WTC11 (cell line): ENCODE measurements at regions not wholly inside any gene's neighbourhood (a gene's known extent, or its start where the extent isn't known, plus 50 kb on each side); places are given as distances from the start of the nearest gene placed in this dataset.

ENCODE experiments used
- ATAC-seq: fragments of 200-7000 bp; cut with Tn5 transposase; 2 replicates; pipeline ENCODE4 v1.10.0; 2021; ENCODE audit warnings: mild to moderate bottlenecking, moderate library complexity
- CTCF ChIA-PET: fragments of 300-600 bp; sonication (Branson Sonifier 250); formaldehyde crosslinking; loops from one replicate; lab custom pipeline; 2021; ENCODE audit warnings: antibody characterized with exemption; lab: Charles Lee
- POLR2A ChIA-PET: fragments of 350-600 bp; sonication (Branson Sonifier 250); formaldehyde crosslinking; loops from one replicate; lab custom pipeline; 2021; ENCODE audit warnings: antibody characterized with exemption; lab: Charles Lee
- DNase-seq: peaks from one replicate; pipeline ENCODE4 v3.0.0; 2021; ENCODE audit warnings: low spot score
- H3K27ac Mint-ChIP-seq: 2 replicates; pipeline ENCODE4 v1.8.0; 2021; ENCODE audit warnings: mixed read lengths
- H3K27me3 Mint-ChIP-seq: 2 replicates; pipeline ENCODE4 v1.8.0; 2021; ENCODE audit warnings: low read depth, mild to moderate bottlenecking, moderate library complexity, mixed read lengths
- H3K36me3 Mint-ChIP-seq: 2 replicates; pipeline ENCODE4 v1.8.0; 2021; ENCODE audit warnings: mixed read lengths
- H3K4me1 Mint-ChIP-seq: 2 replicates; pipeline ENCODE4 v1.8.0; 2022; ENCODE audit warnings: mixed read lengths
- H3K4me3 Mint-ChIP-seq: 2 replicates; pipeline ENCODE4 v1.8.0; 2021; ENCODE audit warnings: mild to moderate bottlenecking, moderate library complexity, mixed read lengths
- H3K9me3 Mint-ChIP-seq: 2 replicates; pipeline ENCODE4 v1.8.0; 2021; ENCODE audit warnings: mixed read lengths
- CBFB ChIP-seq: sonication (generic); formaldehyde crosslinking; IDR thresholded peaks from 2 replicates; pipeline ENCODE4 v1.8.1; 2022; ENCODE audit warnings: mild to moderate bottlenecking, low read depth, missing genetic modification reagents
- CREM ChIP-seq: sonication (generic); formaldehyde crosslinking; IDR thresholded peaks from 2 replicates; pipeline ENCODE4 v1.8.1; 2022; ENCODE audit warnings: mild to moderate bottlenecking, missing genetic modification reagents, moderate library complexity
- CTCF ChIP-seq: fragments of 200-600 bp; IDR thresholded peaks from 2 replicates; pipeline ENCODE4 v1.8.0; 2022; ENCODE audit warnings: antibody characterized with exemption
- ELF4 ChIP-seq: sonication (generic); formaldehyde crosslinking; IDR thresholded peaks from 2 replicates; pipeline ENCODE4 v1.8.1; 2022; ENCODE audit warnings: low read depth, mild to moderate bottlenecking, moderate library complexity, missing genetic modification reagents
- ETV6 ChIP-seq: sonication (generic); formaldehyde crosslinking; IDR thresholded peaks from 2 replicates; pipeline ENCODE4 v1.8.1; 2022; ENCODE audit warnings: mild to moderate bottlenecking, missing genetic modification reagents
- FOXP1 ChIP-seq: sonication (generic); formaldehyde crosslinking; IDR thresholded peaks from 2 replicates; pipeline ENCODE4 v1.8.0; 2022; ENCODE audit warnings: missing genetic modification reagents, mild to moderate bottlenecking, moderate library complexity, borderline replicate concordance
- FOXP4 ChIP-seq: sonication (generic); formaldehyde crosslinking; IDR thresholded peaks from 2 replicates; pipeline ENCODE4 v1.8.0; 2022; ENCODE audit warnings: mild to moderate bottlenecking, missing genetic modification reagents
- IRF2 ChIP-seq: sonication (generic); formaldehyde crosslinking; IDR thresholded peaks from 2 replicates; pipeline ENCODE4 v1.8.0; 2022; ENCODE audit warnings: low read depth, missing genetic modification reagents, borderline replicate concordance
- NFATC4 ChIP-seq: fragments of 250-450 bp; sonication (Bioruptor Pico); IDR thresholded peaks from 2 replicates; pipeline ENCODE4 v1.9.0; 2021; ENCODE audit warnings: mild to moderate bottlenecking
- ZMAT4 ChIP-seq: fragments of 250-450 bp; sonication (Bioruptor Pico); IDR thresholded peaks from 2 replicates; pipeline ENCODE4 v1.9.0; 2021; ENCODE audit warnings: mild to moderate bottlenecking
- ZNF121 ChIP-seq: sonication (generic); formaldehyde crosslinking; IDR thresholded peaks from 2 replicates; pipeline ENCODE4 v1.8.0; 2023; ENCODE audit warnings: missing genetic modification reagents
- ZNF138 ChIP-seq: sonication (generic); formaldehyde crosslinking; conservative IDR thresholded peaks from 2 replicates; pipeline ENCODE4 v1.8.1; 2022; ENCODE audit warnings: mild to moderate bottlenecking, moderate library complexity, missing genetic modification reagents
- ZNF219 ChIP-seq: sonication (generic); formaldehyde crosslinking; IDR thresholded peaks from 2 replicates; pipeline ENCODE4 v1.8.0; 2023; ENCODE audit warnings: missing genetic modification reagents, mild to moderate bottlenecking, borderline replicate concordance
- ZNF263 ChIP-seq: sonication (generic); formaldehyde crosslinking; IDR thresholded peaks from 2 replicates; pipeline ENCODE4 v1.8.1; 2022; ENCODE audit warnings: low read depth, mild to moderate bottlenecking, moderate library complexity, missing genetic modification reagents
- TF ChIP-seq, protein P1 (sequence below): sonication (generic); formaldehyde crosslinking; IDR thresholded peaks from 2 replicates; pipeline ENCODE4 v1.8.1; 2023; ENCODE audit warnings: mild to moderate bottlenecking, moderate library complexity, missing genetic modification reagents
- TF ChIP-seq, protein P2 (sequence below): sonication (generic); formaldehyde crosslinking; IDR thresholded peaks from 2 replicates; pipeline ENCODE4 v1.8.1; 2022; ENCODE audit warnings: low read depth, missing genetic modification reagents, borderline replicate concordance
- TF ChIP-seq, protein P3 (sequence below): sonication (generic); formaldehyde crosslinking; IDR thresholded peaks from 2 replicates; pipeline ENCODE4 v1.8.1; 2022; ENCODE audit warnings: missing genetic modification reagents, borderline replicate concordance

GRCh38 chr2:144607099-144607498 lies 87.2 kb upstream of the ZEB2 start:
- ATAC-seq (no peak), DNase-seq (no peak)
- Mint-ChIP-seq H3K4me3 (no peak overlapping the region), H3K36me3 (no peaks in the 10 kb centered on the region), H3K4me1 (peaks cover 6% of the 10 kb centered on the region), H3K9me3 (no peaks in the 10 kb centered on the region), H3K27me3 (no peaks in the 10 kb centered on the region), H3K27ac (no peak overlapping the region)
- CTCF ChIA-PET = no interaction called here
- no peak for TF ChIP-seq ELF4 (CRISPR knock-in tag)
- TF ChIP-seq, protein P1, sequence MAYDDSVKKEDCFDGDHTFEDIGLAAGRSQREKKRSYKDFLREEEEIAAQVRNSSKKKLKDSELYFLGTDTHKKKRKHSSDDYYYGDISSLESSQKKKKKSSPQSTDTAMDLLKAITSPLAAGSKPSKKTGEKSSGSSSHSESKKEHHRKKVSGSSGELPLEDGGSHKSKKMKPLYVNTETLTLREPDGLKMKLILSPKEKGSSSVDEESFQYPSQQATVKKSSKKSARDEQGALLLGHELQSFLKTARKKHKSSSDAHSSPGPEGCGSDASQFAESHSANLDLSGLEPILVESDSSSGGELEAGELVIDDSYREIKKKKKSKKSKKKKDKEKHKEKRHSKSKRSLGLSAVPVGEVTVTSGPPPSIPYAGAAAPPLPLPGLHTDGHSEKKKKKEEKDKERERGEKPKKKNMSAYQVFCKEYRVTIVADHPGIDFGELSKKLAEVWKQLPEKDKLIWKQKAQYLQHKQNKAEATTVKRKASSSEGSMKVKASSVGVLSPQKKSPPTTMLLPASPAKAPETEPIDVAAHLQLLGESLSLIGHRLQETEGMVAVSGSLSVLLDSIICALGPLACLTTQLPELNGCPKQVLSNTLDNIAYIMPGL (CRISPR knock-in tag) = no peak
- TF ChIP-seq, protein P2, sequence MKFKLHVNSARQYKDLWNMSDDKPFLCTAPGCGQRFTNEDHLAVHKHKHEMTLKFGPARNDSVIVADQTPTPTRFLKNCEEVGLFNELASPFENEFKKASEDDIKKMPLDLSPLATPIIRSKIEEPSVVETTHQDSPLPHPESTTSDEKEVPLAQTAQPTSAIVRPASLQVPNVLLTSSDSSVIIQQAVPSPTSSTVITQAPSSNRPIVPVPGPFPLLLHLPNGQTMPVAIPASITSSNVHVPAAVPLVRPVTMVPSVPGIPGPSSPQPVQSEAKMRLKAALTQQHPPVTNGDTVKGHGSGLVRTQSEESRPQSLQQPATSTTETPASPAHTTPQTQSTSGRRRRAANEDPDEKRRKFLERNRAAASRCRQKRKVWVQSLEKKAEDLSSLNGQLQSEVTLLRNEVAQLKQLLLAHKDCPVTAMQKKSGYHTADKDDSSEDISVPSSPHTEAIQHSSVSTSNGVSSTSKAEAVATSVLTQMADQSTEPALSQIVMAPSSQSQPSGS (CRISPR knock-in tag) = no peak
- TF ChIP-seq ZNF219 (CRISPR knock-in tag) = no peak
- TF ChIP-seq ZNF138 = no peak
- TF ChIP-seq ZNF263 = no peak
- no peak for TF ChIP-seq NFATC4
- TF ChIP-seq IRF2 (CRISPR knock-in tag) = no peak
- POLR2A ChIA-PET = no interaction called here

DNA sequence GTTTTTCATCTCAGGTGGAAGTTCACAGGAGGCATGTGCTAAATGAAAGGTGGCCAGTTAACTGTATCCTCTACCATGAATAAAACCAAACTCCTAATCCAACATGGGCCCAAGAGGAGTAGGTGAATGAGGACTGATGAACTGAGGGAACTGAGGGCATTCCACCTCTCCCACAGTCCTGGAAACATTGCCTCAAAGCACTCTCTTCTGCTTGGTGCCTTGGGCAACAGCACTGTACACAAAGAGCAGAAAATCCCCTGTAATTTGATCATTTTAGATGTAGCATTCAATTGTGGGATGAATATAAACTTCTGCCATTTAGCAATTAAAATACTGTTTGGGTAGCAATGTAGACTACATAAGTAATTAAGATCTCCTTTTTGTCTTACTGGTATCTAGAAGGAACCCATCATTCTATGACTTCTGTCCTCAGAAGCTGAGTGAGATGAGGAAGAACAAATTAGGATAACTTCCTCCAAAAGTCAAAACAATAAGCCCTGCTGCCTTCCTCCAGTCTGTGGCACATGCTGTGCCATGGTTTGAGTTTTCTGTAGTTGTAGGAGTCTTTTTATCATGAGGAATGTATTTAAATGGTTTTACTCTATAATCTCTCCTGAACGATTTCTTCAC lies 86.7 kb upstream of the ZEB2 start:
- no peak overlapping the region for H3K4me3 Mint-ChIP-seq
- ChIA-PET CTCF (no interaction called here), POLR2A (no interaction called here)
- no peak for ATAC-seq
- no peaks in the 10 kb centered on the region for H3K36me3 Mint-ChIP-seq
- no peak for DNase-seq
- TF ChIP-seq CREM (CRISPR knock-in tag) = no peak
- no peak for TF ChIP-seq CBFB (CRISPR knock-in tag)
- TF ChIP-seq ZMAT4 (CRISPR knock-in tag) = no peak
- no peak for TF ChIP-seq FOXP4 (CRISPR knock-in tag)
- no peak for TF ChIP-seq FOXP1 (CRISPR knock-in tag)
- TF ChIP-seq ETV6 (CRISPR knock-in tag) = no peak
- TF ChIP-seq, protein P3, sequence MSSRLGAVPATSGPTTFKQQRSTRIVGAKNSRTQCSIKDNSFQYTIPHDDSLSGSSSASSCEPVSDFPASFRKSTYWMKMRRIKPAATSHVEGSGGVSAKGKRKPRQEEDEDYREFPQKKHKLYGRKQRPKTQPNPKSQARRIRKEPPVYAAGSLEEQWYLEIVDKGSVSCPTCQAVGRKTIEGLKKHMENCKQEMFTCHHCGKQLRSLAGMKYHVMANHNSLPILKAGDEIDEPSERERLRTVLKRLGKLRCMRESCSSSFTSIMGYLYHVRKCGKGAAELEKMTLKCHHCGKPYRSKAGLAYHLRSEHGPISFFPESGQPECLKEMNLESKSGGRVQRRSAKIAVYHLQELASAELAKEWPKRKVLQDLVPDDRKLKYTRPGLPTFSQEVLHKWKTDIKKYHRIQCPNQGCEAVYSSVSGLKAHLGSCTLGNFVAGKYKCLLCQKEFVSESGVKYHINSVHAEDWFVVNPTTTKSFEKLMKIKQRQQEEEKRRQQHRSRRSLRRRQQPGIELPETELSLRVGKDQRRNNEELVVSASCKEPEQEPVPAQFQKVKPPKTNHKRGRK (CRISPR knock-in tag) = no peak
- no peak for TF ChIP-seq ZNF121 (CRISPR knock-in tag)
- TF ChIP-seq CTCF = no peak
- no peaks in the 10 kb centered on the region for H3K27me3 Mint-ChIP-seq
- H3K27ac Mint-ChIP-seq = no peak overlapping the region
- H3K4me1 Mint-ChIP-seq = peaks cover 6% of the 10 kb centered on the region
- no peaks in the 10 kb centered on the region for H3K9me3 Mint-ChIP-seq
